Memory B cell (primary cell): ENCODE measurements at regions not wholly inside any gene's neighbourhood (a gene's known extent, or its start where the extent isn't known, plus 50 kb on each side); places are given as distances from the start of the nearest gene placed in this dataset.

ENCODE experiments used
- ATAC-seq: fragments of 150-1000 bp; cut with Tn5 transposase; 2 replicates; pipeline ENCODE4 v1.10.0; 2021; ENCODE audit warnings: low read depth, mild to moderate bottlenecking, moderate library complexity
- DNase-seq, 2 donors: peaks; one replicate each; pipeline ENCODE4 v3.0.0; 2022; ENCODE audit warnings: low spot score in 2 of 2
- H3K27ac Mint-ChIP-seq: one replicate; pipeline ENCODE4 v1.8.0; 2022; ENCODE audit warnings: mild to moderate bottlenecking, moderate library complexity, mixed read lengths
- H3K27me3 Mint-ChIP-seq: one replicate; pipeline ENCODE4 v1.8.0; 2022; ENCODE audit warnings: mixed read lengths
- H3K36me3 Mint-ChIP-seq: one replicate; pipeline ENCODE4 v1.8.0; 2022; ENCODE audit warnings: mild to moderate bottlenecking, mixed read lengths
- H3K4me1 Mint-ChIP-seq: one replicate; pipeline ENCODE4 v1.8.0; 2022; ENCODE audit warnings: mixed read lengths
- H3K4me3 Mint-ChIP-seq: one replicate; pipeline ENCODE4 v1.8.0; 2022; ENCODE audit warnings: mild to moderate bottlenecking, moderate library complexity, mixed read lengths
- H3K9me3 Mint-ChIP-seq: one replicate; pipeline ENCODE4 v1.8.0; 2022; ENCODE audit warnings: mixed read lengths

DNA sequence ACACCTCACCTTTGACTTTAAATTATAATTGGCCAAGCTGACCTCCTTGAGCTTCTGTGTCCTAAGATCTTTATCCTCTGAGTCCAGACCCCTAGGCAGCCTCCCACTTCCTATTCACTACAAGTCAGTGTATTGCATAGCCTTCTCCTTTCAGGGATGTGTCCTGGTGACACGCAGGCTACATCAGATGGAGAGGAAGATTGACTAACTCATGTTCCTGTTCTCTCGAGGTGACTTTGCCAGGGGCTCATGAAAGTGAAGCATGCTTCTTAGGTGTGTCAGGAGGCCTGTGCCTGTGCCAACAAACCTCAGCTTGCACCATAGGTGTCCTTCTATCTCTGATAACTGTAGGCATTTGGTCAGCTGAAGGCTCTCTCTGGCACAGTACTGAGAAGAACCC, 195.7 kb upstream of the HS3ST1 start:
- Mint-ChIP-seq H3K4me1 (no peaks in the 10 kb centered on the region), H3K27me3 (peaks cover 5% of the 10 kb centered on the region), H3K9me3 (no peaks in the 10 kb centered on the region), H3K36me3 (peaks cover 3% of the 10 kb centered on the region), H3K27ac (no peak overlapping the region), H3K4me3 (no peak overlapping the region)
- no peak for ATAC-seq
- no peak for DNase-seq

GRCh38 chr4:11623726-11624037, 195.0 kb upstream of the HS3ST1 start:
- DNase-seq (no peak), ATAC-seq (no peak)
- no peak overlapping the region for H3K4me3 Mint-ChIP-seq
- no peak overlapping the region for H3K27ac Mint-ChIP-seq
- H3K4me1 Mint-ChIP-seq, result peaks cover under 1% of the 10 kb centered on the region
- no peaks in the 10 kb centered on the region for H3K9me3 Mint-ChIP-seq
- H3K36me3 Mint-ChIP-seq, result peaks cover 3% of the 10 kb centered on the region
- peaks cover 5% of the 10 kb centered on the region for H3K27me3 Mint-ChIP-seq

DNA sequence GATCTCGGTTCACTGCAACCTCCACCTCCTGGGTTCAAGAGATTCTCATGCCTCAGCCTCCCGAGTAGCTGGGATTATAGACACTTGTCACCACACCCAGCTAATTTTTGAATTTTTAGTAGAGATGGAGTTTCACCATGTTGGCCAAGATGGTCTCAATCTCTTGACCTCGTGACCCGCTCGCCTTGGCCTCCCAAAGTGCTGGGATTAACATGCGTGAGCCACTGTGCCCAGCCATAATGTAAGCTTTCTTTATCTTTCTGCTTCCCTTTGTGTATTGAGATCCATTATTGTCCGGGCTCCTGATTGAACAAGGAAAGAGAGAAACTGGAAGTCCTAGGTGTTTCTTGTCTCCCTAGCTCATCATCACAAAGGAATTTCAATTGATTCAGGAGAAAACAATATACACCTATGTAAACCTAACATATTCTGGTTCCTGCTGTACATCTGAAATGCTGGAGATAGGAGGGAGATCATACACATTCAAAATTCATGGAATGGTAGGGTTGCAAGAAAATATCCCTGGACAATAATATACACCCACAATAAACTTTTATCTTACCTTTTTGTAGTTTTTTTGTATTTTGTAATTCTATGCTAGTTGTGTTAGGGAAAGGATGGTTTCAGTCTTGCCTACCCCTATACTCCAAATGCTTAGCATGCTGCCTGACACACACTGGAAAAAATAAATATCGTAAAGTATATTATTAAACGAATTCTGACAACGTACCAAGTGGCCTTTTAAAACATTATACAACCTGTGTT, 194.4 kb upstream of the HS3ST1 start:
- peaks cover 3% of the 10 kb centered on the region for H3K36me3 Mint-ChIP-seq
- no peak overlapping the region for H3K27ac Mint-ChIP-seq
- H3K4me1 Mint-ChIP-seq, result peaks cover 2% of the 10 kb centered on the region
- peaks cover 5% of the 10 kb centered on the region for H3K27me3 Mint-ChIP-seq
- no peaks in the 10 kb centered on the region for H3K9me3 Mint-ChIP-seq
- no peak for DNase-seq
- H3K4me3 Mint-ChIP-seq, result no peak overlapping the region
- ATAC-seq, result no peak

- DNase-seq, result no peak
- H3K27ac Mint-ChIP-seq, result no peak overlapping the region
- no peaks in the 10 kb centered on the region for H3K9me3 Mint-ChIP-seq
- peaks cover 2% of the 10 kb centered on the region for H3K4me1 Mint-ChIP-seq
- ATAC-seq, result no peak
- no peak overlapping the region for H3K4me3 Mint-ChIP-seq
- no peaks in the 10 kb centered on the region for H3K36me3 Mint-ChIP-seq
- H3K27me3 Mint-ChIP-seq, result peaks cover 1% of the 10 kb centered on the region
These were observed 192.2 kb upstream of the HS3ST1 start for GRCh38 chr4:11620861-11621260.

- DNase-seq (no peak), ATAC-seq (peak; percentile 49)
- peaks cover 1% of the 10 kb centered on the region for H3K27me3 Mint-ChIP-seq
- H3K4me3 Mint-ChIP-seq, result no peak overlapping the region
- no peaks in the 10 kb centered on the region for H3K36me3 Mint-ChIP-seq
- no peaks in the 10 kb centered on the region for H3K9me3 Mint-ChIP-seq
- H3K4me1 Mint-ChIP-seq, result peaks cover 2% of the 10 kb centered on the region
- H3K27ac Mint-ChIP-seq, result peak overlapping the region; percentile 6
These were observed 190.1 kb upstream of the HS3ST1 start for GRCh38 chr4:11618666-11619282.

- Mint-ChIP-seq H3K9me3 (no peaks in the 10 kb centered on the region), H3K4me3 (no peak overlapping the region), H3K27ac (no peak overlapping the region), H3K27me3 (peaks cover 4% of the 10 kb centered on the region), H3K4me1 (peaks cover 2% of the 10 kb centered on the region), H3K36me3 (no peaks in the 10 kb centered on the region)
- ATAC-seq (no peak), DNase-seq (no peak)
These were observed 188.2 kb upstream of the HS3ST1 start for GRCh38 chr4:11616856-11617255.

GRCh38 chr4:11615601-11616000, 186.9 kb upstream of the HS3ST1 start:
- no peak for ATAC-seq
- H3K27me3 Mint-ChIP-seq, result peaks cover 6% of the 10 kb centered on the region
- H3K4me3 Mint-ChIP-seq, result no peak overlapping the region
- H3K4me1 Mint-ChIP-seq, result peaks cover 2% of the 10 kb centered on the region
- DNase-seq, result no peak
- H3K9me3 Mint-ChIP-seq, result no peaks in the 10 kb centered on the region
- no peak overlapping the region for H3K27ac Mint-ChIP-seq
- no peaks in the 10 kb centered on the region for H3K36me3 Mint-ChIP-seq

DNA sequence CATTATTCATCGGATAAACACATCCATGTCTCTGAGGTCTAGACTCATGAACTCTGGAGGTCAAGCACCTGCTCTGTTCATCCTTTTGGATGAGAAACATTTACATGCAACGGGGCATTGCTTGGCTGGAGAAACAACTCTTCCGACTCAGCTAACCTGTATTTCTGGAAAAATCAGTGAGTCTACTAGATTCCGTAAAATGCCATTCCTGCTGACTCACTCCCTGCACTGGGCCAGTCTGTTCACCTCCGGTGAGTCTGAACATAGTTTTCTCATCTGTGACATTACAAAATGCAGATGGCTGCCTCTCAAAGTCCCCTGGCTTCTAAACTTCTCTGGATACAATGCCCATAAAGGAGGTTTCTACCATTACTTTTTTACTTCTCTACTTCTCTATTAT, 185.7 kb upstream of the HS3ST1 start:
- no peak overlapping the region for H3K4me3 Mint-ChIP-seq
- DNase-seq, result no peak
- no peaks in the 10 kb centered on the region for H3K9me3 Mint-ChIP-seq
- no peak for ATAC-seq
- no peak overlapping the region for H3K27ac Mint-ChIP-seq
- no peaks in the 10 kb centered on the region for H3K36me3 Mint-ChIP-seq
- H3K27me3 Mint-ChIP-seq, result peaks cover 6% of the 10 kb centered on the region
- H3K4me1 Mint-ChIP-seq, result peaks cover 2% of the 10 kb centered on the region

GRCh38 chr4:11611868-11612267, 183.2 kb upstream of the HS3ST1 start:
- Mint-ChIP-seq H3K9me3 (no peaks in the 10 kb centered on the region), H3K27ac (no peak overlapping the region), H3K36me3 (no peaks in the 10 kb centered on the region), H3K4me3 (no peak overlapping the region), H3K27me3 (peaks cover 6% of the 10 kb centered on the region), H3K4me1 (no peaks in the 10 kb centered on the region)
- DNase-seq (no peak), ATAC-seq (no peak)

DNA sequence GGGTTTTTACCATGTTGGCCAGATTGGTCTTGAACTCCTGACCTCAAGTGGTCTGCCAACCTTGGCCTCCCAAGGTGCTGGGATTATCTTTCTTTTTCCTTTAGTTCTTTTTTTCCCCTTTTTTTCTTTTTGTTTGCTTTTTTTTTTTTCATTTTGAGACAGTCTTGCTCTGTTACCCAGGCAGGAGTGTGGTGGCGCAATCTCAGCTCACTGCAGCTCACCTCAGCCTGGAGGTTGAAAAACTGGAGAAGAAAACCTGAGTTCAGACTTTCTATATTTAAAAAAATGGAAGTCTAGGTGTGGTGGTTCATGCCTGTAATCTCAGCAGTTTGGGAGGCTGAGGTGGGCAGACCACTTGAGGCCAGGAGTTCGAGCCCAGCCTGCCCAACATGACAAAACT, 181.1 kb upstream of the HS3ST1 start:
- H3K4me3 Mint-ChIP-seq, result no peak overlapping the region
- H3K9me3 Mint-ChIP-seq, result no peaks in the 10 kb centered on the region
- peaks cover 6% of the 10 kb centered on the region for H3K27me3 Mint-ChIP-seq
- ATAC-seq (no peak), DNase-seq (no peak)
- no peaks in the 10 kb centered on the region for H3K36me3 Mint-ChIP-seq
- H3K4me1 Mint-ChIP-seq, result no peaks in the 10 kb centered on the region
- H3K27ac Mint-ChIP-seq, result no peak overlapping the region

DNA sequence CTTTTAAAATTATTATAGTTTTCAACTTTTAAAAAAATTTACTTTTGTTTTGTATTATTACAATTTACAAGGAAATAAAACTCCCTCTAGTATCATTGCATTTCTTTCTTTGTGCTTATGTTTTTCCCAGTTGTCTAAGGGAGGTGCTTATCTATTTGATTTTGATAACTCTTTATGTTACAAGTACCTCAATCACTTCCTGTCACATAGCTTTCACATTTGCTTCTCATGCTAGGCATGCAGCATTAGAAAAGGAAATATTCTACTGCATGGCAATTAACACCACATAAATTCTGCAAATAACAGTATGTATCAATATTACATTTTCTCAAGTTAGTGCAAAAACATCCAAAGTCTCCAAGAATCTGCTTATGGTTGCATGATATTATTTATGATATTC, 180.3 kb upstream of the HS3ST1 start:
- no peak for DNase-seq
- H3K27ac Mint-ChIP-seq, result no peak overlapping the region

GRCh38 chr4:11606078-11606477, 177.4 kb upstream of the HS3ST1 start:
- Mint-ChIP-seq H3K4me3 (no peak overlapping the region), H3K27ac (no peak overlapping the region), H3K36me3 (no peaks in the 10 kb centered on the region), H3K9me3 (no peaks in the 10 kb centered on the region), H3K27me3 (peaks cover 3% of the 10 kb centered on the region), H3K4me1 (no peaks in the 10 kb centered on the region)
- no peak for ATAC-seq
- no peak for DNase-seq

More for the DNA sequence above, 180.3 kb upstream of the HS3ST1 start:
- no peak for ATAC-seq
- Mint-ChIP-seq H3K4me1 (no peaks in the 10 kb centered on the region), H3K27me3 (peaks cover 5% of the 10 kb centered on the region), H3K4me3 (no peak overlapping the region), H3K9me3 (no peaks in the 10 kb centered on the region), H3K36me3 (no peaks in the 10 kb centered on the region)

DNA sequence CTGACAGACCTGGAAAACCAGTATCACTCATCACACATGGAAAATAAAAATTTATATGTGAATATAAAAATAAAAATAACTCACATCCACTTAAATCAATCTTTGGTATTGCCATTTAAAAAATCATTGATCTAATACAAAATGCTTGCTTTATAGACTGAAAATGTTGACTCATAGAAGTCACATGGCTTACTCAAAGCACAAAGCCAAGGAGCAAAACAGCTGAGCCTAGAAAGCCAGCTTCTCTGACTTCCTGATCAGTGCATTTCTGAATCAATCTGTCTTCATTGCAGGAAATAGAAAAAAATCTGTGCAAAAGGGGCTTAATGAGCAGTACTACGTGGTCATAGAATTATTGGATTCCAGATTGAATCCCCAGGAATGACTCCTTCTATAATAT, 176.9 kb upstream of the HS3ST1 start:
- Mint-ChIP-seq H3K4me1 (no peaks in the 10 kb centered on the region), H3K4me3 (no peak overlapping the region), H3K27ac (no peak overlapping the region), H3K27me3 (peaks cover 2% of the 10 kb centered on the region), H3K36me3 (no peaks in the 10 kb centered on the region), H3K9me3 (no peaks in the 10 kb centered on the region)
- ATAC-seq, result no peak
- no peak for DNase-seq

- H3K27me3 Mint-ChIP-seq, result peaks cover 2% of the 10 kb centered on the region
- no peak for ATAC-seq
- DNase-seq, result no peak
- no peaks in the 10 kb centered on the region for H3K9me3 Mint-ChIP-seq
- H3K4me3 Mint-ChIP-seq, result no peak overlapping the region
- H3K36me3 Mint-ChIP-seq, result no peaks in the 10 kb centered on the region
- no peak overlapping the region for H3K27ac Mint-ChIP-seq
- H3K4me1 Mint-ChIP-seq, result no peaks in the 10 kb centered on the region
These were observed 176.1 kb upstream of the HS3ST1 start for GRCh38 chr4:11604821-11605220.

DNA sequence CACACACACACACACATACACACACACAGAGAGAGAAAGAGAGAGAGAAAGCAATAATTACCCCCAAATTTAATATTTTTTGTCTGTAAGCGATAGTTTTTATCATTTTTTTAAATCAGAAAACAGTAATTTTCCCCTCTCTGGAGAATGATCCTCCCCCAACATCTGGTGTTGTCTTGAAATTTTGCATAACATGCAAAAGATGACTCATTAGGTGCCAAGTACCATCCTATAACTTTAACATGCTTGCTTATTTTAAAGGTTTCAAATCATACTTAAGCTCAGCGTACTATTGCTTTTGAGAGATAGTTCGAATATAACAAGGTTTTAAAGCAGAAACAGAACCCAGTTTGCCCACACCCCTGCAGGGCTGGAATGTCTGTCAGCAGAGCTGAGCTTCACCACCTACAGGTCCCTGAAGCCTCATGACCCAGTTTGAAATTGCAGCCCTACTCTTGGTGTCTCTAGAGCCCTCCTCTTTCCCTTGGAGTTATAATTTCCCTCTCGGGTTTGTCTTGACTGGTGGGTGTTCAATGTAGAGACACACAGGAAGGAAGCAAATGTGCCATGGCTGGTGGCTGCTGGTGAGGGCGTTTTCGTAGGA, 175.0 kb upstream of the HS3ST1 start:
- DNase-seq (no peak), ATAC-seq (no peak)
- Mint-ChIP-seq H3K4me1 (no peaks in the 10 kb centered on the region), H3K4me3 (no peak overlapping the region), H3K27ac (no peak overlapping the region), H3K36me3 (no peaks in the 10 kb centered on the region), H3K27me3 (peaks cover 2% of the 10 kb centered on the region), H3K9me3 (no peaks in the 10 kb centered on the region)
